Right atrium auricular region (tissue), 2 donors: ENCODE measurements at regions not wholly inside any gene's neighbourhood (a gene's known extent, or its start where the extent isn't known, plus 50 kb on each side); places are given as distances from the start of the nearest gene placed in this dataset.
"Not testable (repeated sequence)": the region's sequence is repeated elsewhere in the genome, so short reads cannot be mapped to it uniquely, and the experiment has no call there.

Experiments
- DNase-seq: peaks from one replicate; pipeline ENCODE4 v3.0.0-alpha.2; 2019; ENCODE audit warnings: low spot score
- H3K27ac ChIP-seq, 2 donors: fragments of 200-600 bp; sonication (generic); 1 replicate in 1 of 2; 2 replicates in 1 of 2; pipeline ENCODE4 v1.5.1; 2016 to 2019
- H3K27me3 ChIP-seq, 2 donors: fragments of 200-600 bp; sonication (generic); one replicate each; pipeline versions ENCODE4 v1.5.1 to v1.6.0; 2017 to 2019
- H3K36me3 ChIP-seq: fragments of 200-600 bp; sonication (generic); one replicate; pipeline ENCODE4 v1.5.1; 2016
- H3K4me1 ChIP-seq, 2 donors: fragments of 200-600 bp; sonication (generic); one replicate each; pipeline versions ENCODE4 v1.5.1 to v1.6.0; 2017 to 2019
- H3K4me3 ChIP-seq, 2 donors: fragments of 200-600 bp; sonication (generic); 1 replicate in 1 of 2; 2 replicates in 1 of 2; pipeline ENCODE4 v1.5.1; 2017 to 2019; ENCODE audit warnings: mild to moderate bottlenecking in 1 of 2, moderate library complexity in 1 of 2
- H3K9me3 ChIP-seq, 2 donors: fragments of 200-600 bp; sonication (generic); one replicate each; pipeline ENCODE4 v1.5.1; 2019
- TF ChIP-seq, protein P1 (sequence below), 2 donors: fragments of 200-600 bp; sonication (generic); IDR thresholded peaks; one replicate each; pipeline ENCODE4 v1.5.1; 2019; ENCODE audit warnings: antibody characterized with exemption in 2 of 2

DNA sequence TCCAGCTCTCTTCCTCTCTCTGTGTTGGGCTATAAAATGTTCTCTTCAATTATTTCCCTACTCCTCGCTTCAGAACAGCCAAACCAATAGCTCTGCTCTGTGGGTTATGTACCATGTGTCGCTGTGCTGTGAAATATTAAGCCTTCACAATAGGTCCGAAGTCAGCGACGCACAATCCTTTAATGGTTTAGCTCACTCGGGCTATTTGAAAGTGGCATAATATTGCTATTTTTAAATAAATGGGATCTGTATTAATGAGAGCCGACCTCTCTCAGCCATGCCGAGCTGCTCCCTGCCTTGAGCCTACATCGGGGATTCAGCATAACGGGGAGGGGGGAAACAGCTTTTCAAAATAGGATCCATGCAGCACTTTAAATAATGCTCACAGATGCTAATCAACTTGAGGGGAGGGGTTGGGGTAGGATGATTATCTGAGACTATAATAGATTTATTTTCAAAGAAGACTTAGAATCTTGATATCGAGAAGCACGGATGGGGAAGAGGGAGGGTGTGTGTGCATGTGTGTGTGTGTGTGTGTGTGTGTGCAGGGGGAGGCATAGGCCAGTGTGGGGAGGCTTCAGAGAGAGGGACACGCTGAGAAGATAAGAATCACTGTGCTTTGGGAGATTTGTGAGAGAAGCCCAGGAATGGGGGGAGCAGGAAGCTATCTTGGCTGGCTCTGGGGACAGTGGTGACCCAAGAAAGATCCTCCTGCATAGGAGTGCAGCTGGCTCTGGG is 271.5 kb downstream of the NXPE2 start:
- DNase-seq: no peak
- Histone ChIP-seq H3K27ac (no peak overlapping the region), H3K4me1 (no peaks in the 10 kb centered on the region), H3K4me3 (no peak overlapping the region), H3K9me3 (peaks cover 0 to 10% of the 10 kb centered on the region in 2 donors), H3K36me3 (no peaks in the 10 kb centered on the region), H3K27me3 (no peaks in the 10 kb centered on the region)
- TF ChIP-seq, protein P1, sequence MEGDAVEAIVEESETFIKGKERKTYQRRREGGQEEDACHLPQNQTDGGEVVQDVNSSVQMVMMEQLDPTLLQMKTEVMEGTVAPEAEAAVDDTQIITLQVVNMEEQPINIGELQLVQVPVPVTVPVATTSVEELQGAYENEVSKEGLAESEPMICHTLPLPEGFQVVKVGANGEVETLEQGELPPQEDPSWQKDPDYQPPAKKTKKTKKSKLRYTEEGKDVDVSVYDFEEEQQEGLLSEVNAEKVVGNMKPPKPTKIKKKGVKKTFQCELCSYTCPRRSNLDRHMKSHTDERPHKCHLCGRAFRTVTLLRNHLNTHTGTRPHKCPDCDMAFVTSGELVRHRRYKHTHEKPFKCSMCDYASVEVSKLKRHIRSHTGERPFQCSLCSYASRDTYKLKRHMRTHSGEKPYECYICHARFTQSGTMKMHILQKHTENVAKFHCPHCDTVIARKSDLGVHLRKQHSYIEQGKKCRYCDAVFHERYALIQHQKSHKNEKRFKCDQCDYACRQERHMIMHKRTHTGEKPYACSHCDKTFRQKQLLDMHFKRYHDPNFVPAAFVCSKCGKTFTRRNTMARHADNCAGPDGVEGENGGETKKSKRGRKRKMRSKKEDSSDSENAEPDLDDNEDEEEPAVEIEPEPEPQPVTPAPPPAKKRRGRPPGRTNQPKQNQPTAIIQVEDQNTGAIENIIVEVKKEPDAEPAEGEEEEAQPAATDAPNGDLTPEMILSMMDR (IDR thresholded peaks at IDR 0.05): no peak

DNA sequence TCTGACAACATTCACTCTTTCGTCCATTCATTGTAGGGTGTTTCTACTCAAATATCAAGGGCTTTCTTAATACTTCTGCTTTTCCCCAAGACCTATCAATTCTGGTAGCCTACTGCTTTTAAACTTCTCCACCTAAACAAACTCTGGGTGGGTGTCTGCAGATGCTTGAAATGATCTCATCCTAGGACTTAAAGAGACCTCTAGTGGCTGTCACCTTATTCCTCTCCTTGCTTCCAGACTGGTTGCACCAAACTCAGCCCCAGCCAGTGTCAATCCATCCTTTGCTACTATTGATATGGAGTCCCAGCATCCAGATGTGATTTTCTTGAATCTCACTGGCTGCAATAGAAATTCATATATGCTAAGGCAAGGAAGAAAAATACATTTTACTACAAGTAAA is 274.7 kb downstream of the NXPE2 start:
- no peaks in the 10 kb centered on the region for H3K4me1 ChIP-seq
- H3K4me3 ChIP-seq: no peak overlapping the region
- no peak for DNase-seq
- no peaks in the 10 kb centered on the region for H3K36me3 ChIP-seq
- no peaks in the 10 kb centered on the region for H3K27me3 ChIP-seq
- no peak overlapping the region for H3K27ac ChIP-seq
- TF ChIP-seq, protein P1 (IDR thresholded peaks at IDR 0.05): peak in 1 of 2 donors; percentile 52
- peaks cover 0 to 10% of the 10 kb centered on the region in 2 donors for H3K9me3 ChIP-seq

DNA sequence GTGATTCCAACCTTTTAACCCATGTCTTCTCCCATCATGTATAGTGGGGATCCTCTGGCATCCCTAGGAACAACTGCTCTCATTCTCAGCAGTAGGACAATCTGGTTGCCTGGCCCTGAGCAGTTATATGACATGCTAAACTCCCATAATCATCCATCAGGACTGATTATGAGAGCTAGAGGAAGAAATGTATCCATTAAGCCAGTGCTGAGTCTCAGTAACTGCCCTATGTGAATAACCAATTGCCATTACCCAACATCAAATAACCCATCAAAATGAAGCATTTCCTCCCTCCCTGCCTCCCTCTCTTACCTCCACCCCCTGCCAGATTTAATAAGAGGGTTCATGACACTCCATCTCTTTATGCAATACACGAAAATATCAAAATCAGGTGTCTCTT is 277.6 kb downstream of the NXPE2 start:
- TF ChIP-seq, protein P1 (IDR thresholded peaks at IDR 0.05): no peak
- Histone ChIP-seq H3K27ac (no peak overlapping the region), H3K4me1 (no peaks in the 10 kb centered on the region), H3K9me3 (peaks cover 0 to 7% of the 10 kb centered on the region in 2 donors), H3K36me3 (no peaks in the 10 kb centered on the region), H3K4me3 (no peak overlapping the region), H3K27me3 (no peaks in the 10 kb centered on the region)
- no peak for DNase-seq

DNA sequence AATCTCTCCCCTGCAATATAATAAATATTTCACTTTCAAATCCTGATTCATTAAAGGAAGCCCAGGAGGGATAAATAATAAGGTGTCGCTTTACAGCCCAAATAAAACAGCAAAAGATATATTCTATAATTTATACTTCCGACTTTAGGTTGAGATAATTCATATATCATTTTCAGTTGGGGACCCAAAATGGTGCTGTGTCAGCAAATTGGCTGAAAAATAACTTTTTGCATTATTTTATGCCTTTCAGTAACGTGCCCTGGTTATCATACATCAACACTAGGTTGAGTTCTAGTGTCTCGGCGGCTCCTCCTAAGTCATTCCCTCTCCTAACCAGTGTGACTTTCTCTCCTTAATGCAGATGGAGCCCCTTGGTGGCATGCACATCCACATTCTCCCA is 278.2 kb downstream of the NXPE2 start:
- no peaks in the 10 kb centered on the region for H3K27me3 ChIP-seq
- no peak overlapping the region for H3K27ac ChIP-seq
- H3K4me1 ChIP-seq: no peaks in the 10 kb centered on the region
- no peak overlapping the region for H3K4me3 ChIP-seq
- TF ChIP-seq, protein P1 (IDR thresholded peaks at IDR 0.05): no peak
- DNase-seq: no peak
- peaks cover 0 to under 1% of the 10 kb centered on the region in 2 donors for H3K9me3 ChIP-seq
- no peaks in the 10 kb centered on the region for H3K36me3 ChIP-seq

DNA sequence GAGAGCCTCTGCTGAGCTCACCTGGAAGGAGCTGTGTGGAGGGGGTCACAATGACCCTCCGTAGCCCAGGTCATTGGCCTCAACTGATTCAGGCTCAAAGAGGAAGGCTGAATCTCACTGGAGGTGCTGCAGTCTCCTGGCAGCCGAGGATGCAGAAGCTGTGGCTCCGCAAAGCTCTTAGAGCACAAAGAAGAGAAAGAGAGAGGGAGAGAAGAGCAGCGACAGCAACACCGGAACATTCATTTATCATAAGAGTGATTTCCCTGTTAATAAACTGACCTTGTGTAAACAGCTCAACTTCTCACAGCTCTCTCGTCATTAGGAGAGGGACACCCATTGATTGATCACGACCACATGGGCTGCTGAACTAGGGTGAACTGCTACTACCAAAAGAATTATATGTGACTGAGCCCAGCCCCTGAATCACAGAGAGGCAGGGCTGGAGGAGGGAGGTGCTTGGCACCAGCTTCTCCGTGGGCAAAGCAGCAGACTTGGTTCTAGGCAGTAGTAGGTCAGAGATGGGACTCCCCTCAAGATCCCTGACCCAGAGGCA is 281.7 kb downstream of the NXPE2 start:
- no peak overlapping the region for H3K4me3 ChIP-seq
- no peaks in the 10 kb centered on the region for H3K27me3 ChIP-seq
- H3K4me1 ChIP-seq: no peaks in the 10 kb centered on the region
- no peaks in the 10 kb centered on the region for H3K36me3 ChIP-seq
- no peaks in the 10 kb centered on the region for H3K9me3 ChIP-seq
- no peak for DNase-seq
- no peak overlapping the region for H3K27ac ChIP-seq
- TF ChIP-seq, protein P1 (IDR thresholded peaks at IDR 0.05): no peak

DNA sequence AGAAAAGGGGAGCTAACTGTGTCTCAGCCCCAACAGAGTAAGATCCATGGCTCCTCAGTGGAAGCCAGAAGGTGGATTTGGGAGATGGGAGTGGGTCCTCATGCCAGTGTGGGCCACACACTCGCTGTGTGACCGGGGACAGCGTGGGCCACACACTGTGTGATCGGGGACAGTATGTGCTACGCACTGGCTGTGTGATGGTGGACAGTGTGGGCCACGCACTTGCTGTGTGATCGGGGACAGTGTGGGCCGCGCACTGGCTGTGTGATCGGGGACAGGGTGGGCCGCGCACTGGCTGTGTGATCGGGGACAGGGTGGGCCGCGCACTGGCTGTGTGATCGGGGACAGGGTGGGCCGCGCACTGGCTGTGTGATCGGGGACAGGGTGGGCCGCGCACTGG is 282.5 kb downstream of the NXPE2 start:
- not testable (repeated sequence) for H3K4me1 ChIP-seq, DNase-seq, H3K27me3 ChIP-seq, H3K27ac ChIP-seq, H3K9me3 ChIP-seq, H3K36me3 ChIP-seq, H3K4me3 ChIP-seq
